GM23338 (cell line): ENCODE measurements at regions not wholly inside any gene's neighbourhood (a gene's known extent, or its start where the extent isn't known, plus 50 kb on each side); places are given as distances from the start of the nearest gene placed in this dataset.

ENCODE experiments used
- CTCF ChIP-seq, 2 experiments: fragments of 200-600 bp in 1 of 2; sonication (generic) in 1 of 2; conservative IDR thresholded peaks; 2 replicates each; pipeline versions ENCODE4 v1.5.1 to v1.6.1; 2016 to 2017; ENCODE audit warnings: antibody characterized with exemption in 2 of 2, low read depth in 2 of 2, mild to moderate bottlenecking in 2 of 2, moderate library complexity in 1 of 2
- EZH2 ChIP-seq: fragments of 200-600 bp; sonication (generic); IDR thresholded peaks from one replicate; pipeline ENCODE4 v1.8.0; 2017; ENCODE audit warnings: antibody characterized with exemption, mild to moderate bottlenecking, low read depth; ENCODE audit not compliant: unreplicated experiment
- EZH2phosphoT487 ChIP-seq: fragments of 200-600 bp; sonication (generic); IDR thresholded peaks from one replicate; pipeline ENCODE4 v1.8.1; 2018; ENCODE audit warnings: antibody characterized with exemption; ENCODE audit not compliant: unreplicated experiment
- REST ChIP-seq: IDR thresholded peaks from one replicate; pipeline ENCODE4 v1.6.1; 2018; ENCODE audit warnings: antibody characterized with exemption; ENCODE audit not compliant: unreplicated experiment

GRCh38 chr3:66582721-66583423 is 82.0 kb upstream of the LRIG1 start:
- TF ChIP-seq REST, result no peak
- no peak for TF ChIP-seq CTCF (conservative IDR thresholded peaks at IDR 0.05; ENCODE audit: low read depth in 2 of 2)
- TF ChIP-seq EZH2, result no peak
- TF ChIP-seq EZH2phosphoT487, result no peak
